Left lung (tissue), 4 donors: ENCODE measurements at regions not wholly inside any gene's neighbourhood (a gene's known extent, or its start where the extent isn't known, plus 50 kb on each side); places are given as distances from the start of the nearest gene placed in this dataset.

Source experiments
- ATAC-seq: fragments of 200-7000 bp; cut with Tn5 transposase; one replicate; pipeline ENCODE4 v1.9.1; 2020; ENCODE audit warnings: moderate library complexity
- DNase-seq, 4 donors: peaks; one replicate each; pipeline ENCODE4 v3.0.0-alpha.2; 2013 to 2020
- H3K27ac ChIP-seq, 2 donors: fragments of 200-600 bp; sonication (generic) in 1 of 2; one replicate each; pipeline versions ENCODE4 v1.5.0 to v1.8.0; 2020 to 2021
- H3K27me3 ChIP-seq, 2 donors: fragments of 200-600 bp; sonication (generic) in 1 of 2; one replicate each; pipeline versions ENCODE4 v1.5.0 to v1.8.0; 2020 to 2021
- H3K36me3 ChIP-seq, 2 donors: fragments of 200-600 bp; sonication (generic) in 1 of 2; one replicate each; pipeline versions ENCODE4 v1.5.0 to v1.8.0; 2020 to 2021
- H3K4me1 ChIP-seq, 2 donors: fragments of 200-600 bp; one replicate each; pipeline ENCODE4 v1.8.0; 2021
- H3K4me3 ChIP-seq, 2 donors: fragments of 200-600 bp; sonication (generic) in 1 of 2; one replicate each; pipeline versions ENCODE4 v1.5.0 to v1.8.0; 2020 to 2021; ENCODE audit warnings: mild to moderate bottlenecking in 1 of 2
- H3K9me3 ChIP-seq, 2 donors: fragments of 200-600 bp; sonication (generic) in 1 of 2; one replicate each; pipeline versions ENCODE4 v1.5.0 to v1.8.0; 2020 to 2021
- intact Hi-C, 2 donors: fragments of 100-400 bp; cut with DNase I; formaldehyde crosslinking; loops; one replicate each; pipeline versions ENCODE4 v1.11.2 to v1.14.2; 2022
- TF ChIP-seq, protein P1 (sequence below), 2 donors: fragments of 200-600 bp; sonication (generic) in 1 of 2; IDR thresholded peaks; one replicate each; pipeline versions ENCODE4 v1.5.0 to v1.8.0; 2021; ENCODE audit warnings: antibody characterized with exemption in 2 of 2
- donor health status: DM: no; HTN: yes; CAD: no.
- donor health status: DM: no; HTN: no; CAD: no.

DNA sequence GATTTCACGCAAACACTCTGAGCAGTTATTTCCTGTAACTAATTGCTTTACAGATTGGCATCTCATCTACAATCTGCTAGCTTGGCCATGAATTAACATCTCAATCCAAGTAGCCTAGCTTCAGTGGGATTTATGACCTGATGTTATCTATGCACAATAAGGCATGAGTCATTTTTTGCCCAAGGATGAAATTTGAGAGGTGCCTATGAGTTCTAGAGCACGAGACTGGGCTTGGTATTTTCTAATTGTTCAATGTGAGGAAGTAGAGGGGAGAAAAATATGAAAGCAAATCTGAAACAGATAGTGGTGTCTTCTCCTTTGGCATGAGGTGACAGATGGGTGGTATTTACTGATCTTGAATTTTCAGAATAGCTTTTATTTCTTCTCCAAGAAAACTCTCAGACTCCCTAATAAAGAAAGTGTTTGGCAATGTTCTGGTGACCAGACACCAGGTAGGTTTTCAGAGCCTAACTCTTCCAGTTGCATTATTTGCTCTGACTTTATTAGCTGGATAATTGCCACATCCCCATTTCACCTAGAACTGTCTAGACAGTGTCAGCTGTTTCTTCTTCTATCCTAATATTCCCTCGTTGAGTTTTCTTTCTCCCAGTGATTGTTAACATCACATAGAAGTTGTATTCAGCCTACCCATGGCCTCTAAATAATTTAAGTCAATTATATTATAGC, 301.0 kb upstream of the UMPS start:
- no peaks in the 10 kb centered on the region for H3K9me3 ChIP-seq
- DNase-seq (no peak), ATAC-seq (no peak)
- H3K27me3 ChIP-seq: no peaks in the 10 kb centered on the region
- no peaks in the 10 kb centered on the region for H3K4me1 ChIP-seq
- no peak overlapping the region for H3K27ac ChIP-seq
- TF ChIP-seq, protein P1, sequence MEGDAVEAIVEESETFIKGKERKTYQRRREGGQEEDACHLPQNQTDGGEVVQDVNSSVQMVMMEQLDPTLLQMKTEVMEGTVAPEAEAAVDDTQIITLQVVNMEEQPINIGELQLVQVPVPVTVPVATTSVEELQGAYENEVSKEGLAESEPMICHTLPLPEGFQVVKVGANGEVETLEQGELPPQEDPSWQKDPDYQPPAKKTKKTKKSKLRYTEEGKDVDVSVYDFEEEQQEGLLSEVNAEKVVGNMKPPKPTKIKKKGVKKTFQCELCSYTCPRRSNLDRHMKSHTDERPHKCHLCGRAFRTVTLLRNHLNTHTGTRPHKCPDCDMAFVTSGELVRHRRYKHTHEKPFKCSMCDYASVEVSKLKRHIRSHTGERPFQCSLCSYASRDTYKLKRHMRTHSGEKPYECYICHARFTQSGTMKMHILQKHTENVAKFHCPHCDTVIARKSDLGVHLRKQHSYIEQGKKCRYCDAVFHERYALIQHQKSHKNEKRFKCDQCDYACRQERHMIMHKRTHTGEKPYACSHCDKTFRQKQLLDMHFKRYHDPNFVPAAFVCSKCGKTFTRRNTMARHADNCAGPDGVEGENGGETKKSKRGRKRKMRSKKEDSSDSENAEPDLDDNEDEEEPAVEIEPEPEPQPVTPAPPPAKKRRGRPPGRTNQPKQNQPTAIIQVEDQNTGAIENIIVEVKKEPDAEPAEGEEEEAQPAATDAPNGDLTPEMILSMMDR (IDR thresholded peaks at IDR 0.05): no peak
- H3K36me3 ChIP-seq: peaks cover 0 to 2% of the 10 kb centered on the region in 2 donors
- no peak overlapping the region for H3K4me3 ChIP-seq
- intact Hi-C loops: no loop called here

DNA sequence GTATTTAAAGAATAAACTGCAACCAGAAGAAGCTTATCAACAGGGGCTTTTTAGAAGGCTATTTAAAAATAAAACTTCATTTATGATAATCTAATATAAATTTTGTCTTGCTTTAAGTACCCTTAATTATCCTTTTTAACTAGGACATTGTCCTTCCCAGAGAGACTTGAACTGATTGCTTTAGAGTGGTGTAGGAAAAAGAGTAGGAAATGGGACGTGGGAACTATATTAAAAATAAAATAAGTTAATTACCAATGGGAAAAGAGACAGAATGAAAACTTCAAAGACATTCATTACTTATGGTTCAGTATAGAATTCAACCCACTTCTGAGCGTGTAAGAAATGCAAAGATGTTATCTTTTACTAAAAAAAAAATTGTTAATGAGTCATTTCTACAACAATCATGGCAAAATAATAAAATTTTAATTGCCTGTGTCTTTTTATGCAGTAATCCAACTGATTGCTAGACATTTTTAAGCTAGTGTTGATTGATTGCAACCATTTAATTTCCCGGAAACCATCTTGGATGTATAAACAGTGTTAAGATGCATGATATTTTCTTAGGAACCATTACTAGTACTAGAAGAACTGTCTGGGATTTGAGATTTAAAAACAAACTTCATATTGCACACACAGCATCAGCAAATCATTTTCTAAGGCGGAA, 298.8 kb upstream of the UMPS start:
- Histone ChIP-seq H3K36me3 (peaks cover 0 to 3% of the 10 kb centered on the region in 2 donors), H3K4me1 (no peaks in the 10 kb centered on the region), H3K27ac (no peak overlapping the region), H3K4me3 (no peak overlapping the region), H3K27me3 (no peaks in the 10 kb centered on the region), H3K9me3 (no peaks in the 10 kb centered on the region)
- intact Hi-C loops: no loop called here
- ATAC-seq (no peak), DNase-seq (no peak)
- TF ChIP-seq, protein P1 (IDR thresholded peaks at IDR 0.05): no peak

GRCh38 chr3:124434176-124434575, 296.1 kb upstream of the UMPS start:
- intact Hi-C loops: no loop called here
- ATAC-seq (no peak), DNase-seq (no peak)
- Histone ChIP-seq H3K4me1 (no peaks in the 10 kb centered on the region), H3K27ac (no peak overlapping the region), H3K9me3 (no peaks in the 10 kb centered on the region), H3K36me3 (peaks cover 0 to 3% of the 10 kb centered on the region in 2 donors), H3K4me3 (no peak overlapping the region), H3K27me3 (no peaks in the 10 kb centered on the region)
- TF ChIP-seq, protein P1 (IDR thresholded peaks at IDR 0.05): no peak

DNA sequence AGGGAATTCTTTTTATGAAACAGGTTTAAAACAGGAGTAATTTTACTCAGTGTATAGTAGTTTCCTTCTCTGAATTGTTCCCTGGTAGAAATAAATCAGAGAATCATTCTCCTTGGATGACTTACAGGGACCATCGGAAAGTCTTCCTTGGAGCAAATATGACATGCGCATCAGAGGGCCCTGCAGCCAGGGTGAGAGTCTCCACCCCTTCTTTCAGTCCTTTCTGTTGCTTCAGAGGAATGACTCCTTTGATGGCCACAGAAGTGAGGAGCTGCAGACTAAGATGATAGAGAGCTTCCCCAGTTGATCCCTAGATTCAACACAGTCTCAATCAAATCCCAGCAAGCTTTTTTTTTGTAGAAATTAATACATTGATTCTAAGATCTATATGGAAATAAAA, 294.8 kb upstream of the UMPS start:
- H3K36me3 ChIP-seq: peaks cover 0 to 3% of the 10 kb centered on the region in 2 donors
- no peak overlapping the region for H3K4me3 ChIP-seq
- DNase-seq (no peak), ATAC-seq (no peak)
- TF ChIP-seq, protein P1 (IDR thresholded peaks at IDR 0.05): no peak
- no peaks in the 10 kb centered on the region for H3K27me3 ChIP-seq
- H3K4me1 ChIP-seq: no peaks in the 10 kb centered on the region
- intact Hi-C loops: no loop called here
- no peaks in the 10 kb centered on the region for H3K9me3 ChIP-seq
- no peak overlapping the region for H3K27ac ChIP-seq

DNA sequence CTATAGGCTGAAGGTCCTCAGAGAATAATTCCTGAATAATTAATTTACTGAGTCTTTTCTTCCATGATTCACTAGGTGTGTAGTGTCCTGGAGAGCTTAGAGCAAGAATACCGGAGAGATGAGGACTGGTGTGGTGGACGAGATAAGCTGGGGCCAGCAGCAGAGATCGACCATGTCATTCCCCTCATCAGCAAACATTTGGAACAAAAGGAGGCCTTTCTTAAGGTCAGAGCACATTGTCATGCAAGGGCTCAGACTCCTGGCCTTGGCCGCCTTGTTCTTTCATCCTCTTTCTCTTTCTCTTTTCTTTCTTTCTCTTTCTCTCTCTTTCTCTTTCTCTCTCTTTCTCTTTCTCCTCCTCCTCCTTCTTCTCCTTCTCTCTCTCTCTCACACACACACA, 291.4 kb upstream of the UMPS start:
- DNase-seq: no peak
- Histone ChIP-seq H3K27me3 (no peaks in the 10 kb centered on the region), H3K27ac (no peak overlapping the region), H3K36me3 (peaks cover 0 to 3% of the 10 kb centered on the region in 2 donors), H3K9me3 (no peaks in the 10 kb centered on the region), H3K4me3 (no peak overlapping the region), H3K4me1 (no peaks in the 10 kb centered on the region)
- intact Hi-C loops: no loop called here
- ATAC-seq: no peak
- TF ChIP-seq, protein P1 (IDR thresholded peaks at IDR 0.05): no peak
